Suprapubic skin (tissue), 4 donors: ENCODE measurements at regions not wholly inside any gene's neighbourhood (a gene's known extent, or its start where the extent isn't known, plus 50 kb on each side); places are given as distances from the start of the nearest gene placed in this dataset.

Source experiments
- DNase-seq, 2 donors: peaks; one replicate each; pipeline ENCODE4 v3.0.0-alpha.2; 2019; ENCODE audit warnings: low spot score in 2 of 2
- H3K27ac ChIP-seq: fragments of 200-600 bp; sonication (generic); one replicate; pipeline ENCODE4 v1.5.1; 2019
- H3K27me3 ChIP-seq: fragments of 200-600 bp; sonication (generic); one replicate; pipeline ENCODE4 v1.5.1; 2019
- H3K36me3 ChIP-seq: fragments of 200-600 bp; sonication (generic); one replicate; pipeline ENCODE4 v1.5.1; 2019
- H3K4me1 ChIP-seq: fragments of 200-600 bp; sonication (generic); one replicate; pipeline ENCODE4 v1.5.1; 2019
- H3K4me3 ChIP-seq: fragments of 200-600 bp; sonication (generic); one replicate; pipeline ENCODE4 v1.5.1; 2019; ENCODE audit warnings: mild to moderate bottlenecking
- H3K9me3 ChIP-seq: fragments of 200-600 bp; sonication (generic); one replicate; pipeline ENCODE4 v1.5.1; 2019
- EP300 ChIP-seq: sonication (generic); formaldehyde crosslinking; IDR thresholded peaks from one replicate; pipeline ENCODE4 v1.6.1; 2017; ENCODE audit warnings: antibody characterized with exemption
- POLR2A ChIP-seq, 2 donors: fragments of 450-650 bp; IDR thresholded peaks; one replicate each; pipeline ENCODE4 v1.6.1; 2017; ENCODE audit warnings: antibody characterized with exemption in 2 of 2, mild to moderate bottlenecking in 2 of 2, moderate library complexity in 2 of 2
- POLR2AphosphoS5 ChIP-seq, 3 donors: sonication (generic); formaldehyde crosslinking; IDR thresholded peaks; one replicate each; pipeline ENCODE4 v1.6.1; 2017; ENCODE audit warnings: antibody characterized with exemption in 3 of 3
- WGBS: methylation state at CpG from one replicate; pipeline ENCODE4 v1.1.5; 2018; 5-methylcytosine and 5-hydroxymethylcytosine counted together
- TF ChIP-seq, protein P1 (sequence below), 2 donors: fragments of 200-600 bp in 1 of 2; fragments of 450-650 bp in 1 of 2; sonication (generic) in 1 of 2; IDR thresholded peaks; one replicate each; pipeline ENCODE4 v1.5.1; 2016 to 2019; ENCODE audit warnings: antibody characterized with exemption in 2 of 2, mild to moderate bottlenecking in 1 of 2, moderate library complexity in 1 of 2

GRCh38 chr12:97616946-97617345 lies 154.3 kb downstream of the RMST start:
- H3K27ac ChIP-seq, result no peak overlapping the region
- H3K4me3 ChIP-seq, result no peak overlapping the region
- 83% methylated on average over 4 of the region's 4 CpGs for WGBS
- H3K4me1 ChIP-seq, result no peaks in the 10 kb centered on the region
- TF ChIP-seq EP300 (no peak), POLR2AphosphoS5 (IDR thresholded peaks at IDR 0.05) (no peak), POLR2A (IDR thresholded peaks at IDR 0.05) (no peak)
- TF ChIP-seq, protein P1, sequence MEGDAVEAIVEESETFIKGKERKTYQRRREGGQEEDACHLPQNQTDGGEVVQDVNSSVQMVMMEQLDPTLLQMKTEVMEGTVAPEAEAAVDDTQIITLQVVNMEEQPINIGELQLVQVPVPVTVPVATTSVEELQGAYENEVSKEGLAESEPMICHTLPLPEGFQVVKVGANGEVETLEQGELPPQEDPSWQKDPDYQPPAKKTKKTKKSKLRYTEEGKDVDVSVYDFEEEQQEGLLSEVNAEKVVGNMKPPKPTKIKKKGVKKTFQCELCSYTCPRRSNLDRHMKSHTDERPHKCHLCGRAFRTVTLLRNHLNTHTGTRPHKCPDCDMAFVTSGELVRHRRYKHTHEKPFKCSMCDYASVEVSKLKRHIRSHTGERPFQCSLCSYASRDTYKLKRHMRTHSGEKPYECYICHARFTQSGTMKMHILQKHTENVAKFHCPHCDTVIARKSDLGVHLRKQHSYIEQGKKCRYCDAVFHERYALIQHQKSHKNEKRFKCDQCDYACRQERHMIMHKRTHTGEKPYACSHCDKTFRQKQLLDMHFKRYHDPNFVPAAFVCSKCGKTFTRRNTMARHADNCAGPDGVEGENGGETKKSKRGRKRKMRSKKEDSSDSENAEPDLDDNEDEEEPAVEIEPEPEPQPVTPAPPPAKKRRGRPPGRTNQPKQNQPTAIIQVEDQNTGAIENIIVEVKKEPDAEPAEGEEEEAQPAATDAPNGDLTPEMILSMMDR (IDR thresholded peaks at IDR 0.05), result no peak
- H3K36me3 ChIP-seq, result no peaks in the 10 kb centered on the region
- no peaks in the 10 kb centered on the region for H3K27me3 ChIP-seq
- H3K9me3 ChIP-seq, result no peaks in the 10 kb centered on the region
- DNase-seq, result no peak

DNA sequence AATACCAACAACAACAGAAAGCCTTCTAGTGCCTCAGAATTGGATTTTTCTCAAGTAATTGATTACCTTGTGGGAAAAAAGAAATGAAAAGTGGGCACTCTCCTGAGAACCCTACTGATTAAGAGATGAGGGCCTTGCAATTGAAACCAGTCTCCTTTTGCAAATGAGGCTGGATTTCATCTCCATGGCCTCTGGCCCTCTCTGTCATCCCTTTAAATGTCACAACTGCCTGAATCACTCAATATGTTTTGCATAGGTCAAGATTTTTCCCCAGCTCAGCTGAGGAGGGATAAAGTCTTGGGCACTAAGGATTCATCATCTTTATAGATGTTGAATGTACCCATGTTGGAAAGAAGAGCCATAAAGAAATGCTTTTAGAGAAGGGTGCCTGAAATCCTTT lies 166.4 kb downstream of the RMST start:
- Histone ChIP-seq H3K36me3 (no peaks in the 10 kb centered on the region), H3K27ac (no peak overlapping the region), H3K27me3 (no peaks in the 10 kb centered on the region), H3K4me1 (no peaks in the 10 kb centered on the region), H3K4me3 (no peak overlapping the region), H3K9me3 (no peaks in the 10 kb centered on the region)
- TF ChIP-seq POLR2A (IDR thresholded peaks at IDR 0.05) (no peak), EP300 (no peak), POLR2AphosphoS5 (IDR thresholded peaks at IDR 0.05) (no peak)
- TF ChIP-seq, protein P1 (IDR thresholded peaks at IDR 0.05), result no peak
- no peak for DNase-seq

GRCh38 chr12:97629382-97629781 lies 166.8 kb downstream of the RMST start:
- H3K36me3 ChIP-seq, result no peaks in the 10 kb centered on the region
- H3K27me3 ChIP-seq, result no peaks in the 10 kb centered on the region
- TF ChIP-seq EP300 (no peak), POLR2A (IDR thresholded peaks at IDR 0.05) (no peak)
- DNase-seq, result no peak
- no peak overlapping the region for H3K27ac ChIP-seq
- H3K4me1 ChIP-seq, result no peaks in the 10 kb centered on the region
- H3K9me3 ChIP-seq, result no peaks in the 10 kb centered on the region
- no peak overlapping the region for H3K4me3 ChIP-seq

- no peak for DNase-seq
- no peak overlapping the region for H3K4me3 ChIP-seq
- H3K36me3 ChIP-seq, result no peaks in the 10 kb centered on the region
- no peaks in the 10 kb centered on the region for H3K9me3 ChIP-seq
- no peaks in the 10 kb centered on the region for H3K27me3 ChIP-seq
- H3K4me1 ChIP-seq, result no peaks in the 10 kb centered on the region
- 84% methylated on average over 2 of the region's 2 CpGs for WGBS
- no peak for TF ChIP-seq POLR2A (IDR thresholded peaks at IDR 0.05)
- no peak overlapping the region for H3K27ac ChIP-seq
Observed at GRCh38 chr12:97630356-97630755, 167.8 kb downstream of the RMST start.

- H3K4me3 ChIP-seq, result no peak overlapping the region
- no peak for TF ChIP-seq POLR2AphosphoS5 (IDR thresholded peaks at IDR 0.05)
- no peak for TF ChIP-seq EP300
- TF ChIP-seq, protein P1 (IDR thresholded peaks at IDR 0.05), result no peak
- no peak for TF ChIP-seq POLR2A (IDR thresholded peaks at IDR 0.05)
- 67% methylated on average over 4 of the region's 4 CpGs for WGBS
- no peaks in the 10 kb centered on the region for H3K36me3 ChIP-seq
- no peaks in the 10 kb centered on the region for H3K4me1 ChIP-seq
- H3K27me3 ChIP-seq, result no peaks in the 10 kb centered on the region
- DNase-seq, result no peak
- H3K9me3 ChIP-seq, result no peaks in the 10 kb centered on the region
- no peak overlapping the region for H3K27ac ChIP-seq
Observed at GRCh38 chr12:97630875-97631274, 168.3 kb downstream of the RMST start.

DNA sequence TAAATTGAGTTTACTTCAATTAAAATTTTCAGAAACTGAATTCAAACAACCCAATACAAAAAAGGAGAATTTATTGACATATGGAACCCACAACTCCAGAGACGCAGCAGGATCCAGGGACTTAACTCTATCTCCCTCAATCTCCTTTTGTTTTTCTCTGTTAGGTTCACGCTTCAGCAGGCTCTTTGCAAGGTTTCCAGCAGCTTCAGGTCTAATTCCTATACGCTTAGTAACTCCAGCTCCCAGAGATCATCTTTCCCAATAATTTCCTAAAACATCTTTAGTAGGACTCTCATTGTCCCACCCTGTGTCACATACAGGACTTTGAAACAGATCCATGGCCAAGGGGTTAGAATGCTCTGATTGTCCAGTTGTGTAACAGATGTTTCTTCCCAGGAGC lies 175.2 kb downstream of the RMST start:
- H3K9me3 ChIP-seq, result no peaks in the 10 kb centered on the region
- no peak overlapping the region for H3K27ac ChIP-seq
- no peaks in the 10 kb centered on the region for H3K4me1 ChIP-seq
- TF ChIP-seq, protein P1 (IDR thresholded peaks at IDR 0.05), result no peak
- TF ChIP-seq EP300 (no peak), POLR2AphosphoS5 (IDR thresholded peaks at IDR 0.05) (no peak), POLR2A (IDR thresholded peaks at IDR 0.05) (no peak)
- WGBS, result 84% methylated on average over 3 of the region's 3 CpGs
- no peak for DNase-seq
- no peaks in the 10 kb centered on the region for H3K27me3 ChIP-seq
- no peaks in the 10 kb centered on the region for H3K36me3 ChIP-seq
- no peak overlapping the region for H3K4me3 ChIP-seq
